ENCODE measurements at regions not wholly inside any gene's neighbourhood (a gene's known extent, or its start where the extent isn't known, plus 50 kb on each side); places are given as distances from the start of the nearest gene placed in this dataset.

DNA sequence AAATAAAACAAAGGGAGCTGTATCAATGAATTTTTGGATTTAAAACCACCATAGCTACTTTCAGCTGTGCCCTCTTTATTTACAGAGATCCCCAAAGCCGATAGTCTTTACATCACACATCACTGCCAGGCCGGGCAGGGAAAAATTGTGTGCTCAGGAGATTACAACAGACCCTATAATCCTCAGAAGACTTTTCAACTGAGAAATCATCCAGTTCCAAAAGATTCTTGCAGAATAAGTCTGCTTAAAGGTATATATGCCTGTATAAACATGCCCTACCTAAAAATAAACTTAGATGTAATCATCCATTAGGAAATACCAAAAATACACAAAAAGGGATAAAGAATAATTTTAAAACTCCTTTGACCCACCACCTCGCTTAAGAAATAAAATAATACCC is 70.1 kb upstream of the MAP1LC3B2 start:
- Histone ChIP-seq H3K36me3 (no peaks in the 10 kb centered on the region), H3K9me3 (peaks cover 0 to 6% of the 10 kb centered on the region in 2 donors), H3K4me3 (no peak overlapping the region), H3K27me3 (no peaks in the 10 kb centered on the region), H3K27ac (no peak overlapping the region), H3K4me1 (no peaks in the 10 kb centered on the region)
- intact Hi-C loops (cut with DNase I), result no loop called here
- ATAC-seq (no peak), DNase-seq (no peak)
- TF ChIP-seq, protein P1, sequence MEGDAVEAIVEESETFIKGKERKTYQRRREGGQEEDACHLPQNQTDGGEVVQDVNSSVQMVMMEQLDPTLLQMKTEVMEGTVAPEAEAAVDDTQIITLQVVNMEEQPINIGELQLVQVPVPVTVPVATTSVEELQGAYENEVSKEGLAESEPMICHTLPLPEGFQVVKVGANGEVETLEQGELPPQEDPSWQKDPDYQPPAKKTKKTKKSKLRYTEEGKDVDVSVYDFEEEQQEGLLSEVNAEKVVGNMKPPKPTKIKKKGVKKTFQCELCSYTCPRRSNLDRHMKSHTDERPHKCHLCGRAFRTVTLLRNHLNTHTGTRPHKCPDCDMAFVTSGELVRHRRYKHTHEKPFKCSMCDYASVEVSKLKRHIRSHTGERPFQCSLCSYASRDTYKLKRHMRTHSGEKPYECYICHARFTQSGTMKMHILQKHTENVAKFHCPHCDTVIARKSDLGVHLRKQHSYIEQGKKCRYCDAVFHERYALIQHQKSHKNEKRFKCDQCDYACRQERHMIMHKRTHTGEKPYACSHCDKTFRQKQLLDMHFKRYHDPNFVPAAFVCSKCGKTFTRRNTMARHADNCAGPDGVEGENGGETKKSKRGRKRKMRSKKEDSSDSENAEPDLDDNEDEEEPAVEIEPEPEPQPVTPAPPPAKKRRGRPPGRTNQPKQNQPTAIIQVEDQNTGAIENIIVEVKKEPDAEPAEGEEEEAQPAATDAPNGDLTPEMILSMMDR (IDR thresholded peaks at IDR 0.05), result no peak

DNA sequence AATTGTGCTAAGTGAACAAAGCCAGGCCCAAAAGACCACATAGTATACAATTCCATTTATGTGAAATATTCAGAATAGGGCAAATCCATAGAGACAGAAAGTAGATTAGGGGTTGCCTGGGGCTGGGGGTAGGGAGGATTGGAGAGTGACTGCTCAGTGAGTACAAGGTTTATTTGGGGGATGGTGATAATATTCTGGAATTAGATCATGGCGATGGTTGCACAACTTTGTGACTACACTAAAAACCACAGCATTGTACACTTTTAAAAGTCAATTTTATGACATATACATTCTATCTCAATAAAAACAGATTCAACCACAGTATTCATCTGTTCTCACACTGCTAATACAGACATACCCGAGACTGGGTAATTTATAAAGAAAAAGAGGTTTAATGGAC is 68.7 kb upstream of the MAP1LC3B2 start:
- no peak for ATAC-seq
- no peak overlapping the region for H3K27ac ChIP-seq
- intact Hi-C loops (cut with DNase I), result no loop called here
- DNase-seq, result no peak
- peaks cover 0 to 6% of the 10 kb centered on the region in 2 donors for H3K9me3 ChIP-seq
- no peaks in the 10 kb centered on the region for H3K27me3 ChIP-seq
- no peaks in the 10 kb centered on the region for H3K4me1 ChIP-seq
- H3K36me3 ChIP-seq, result no peaks in the 10 kb centered on the region
- TF ChIP-seq, protein P1 (IDR thresholded peaks at IDR 0.05), result no peak
- no peak overlapping the region for H3K4me3 ChIP-seq

DNA sequence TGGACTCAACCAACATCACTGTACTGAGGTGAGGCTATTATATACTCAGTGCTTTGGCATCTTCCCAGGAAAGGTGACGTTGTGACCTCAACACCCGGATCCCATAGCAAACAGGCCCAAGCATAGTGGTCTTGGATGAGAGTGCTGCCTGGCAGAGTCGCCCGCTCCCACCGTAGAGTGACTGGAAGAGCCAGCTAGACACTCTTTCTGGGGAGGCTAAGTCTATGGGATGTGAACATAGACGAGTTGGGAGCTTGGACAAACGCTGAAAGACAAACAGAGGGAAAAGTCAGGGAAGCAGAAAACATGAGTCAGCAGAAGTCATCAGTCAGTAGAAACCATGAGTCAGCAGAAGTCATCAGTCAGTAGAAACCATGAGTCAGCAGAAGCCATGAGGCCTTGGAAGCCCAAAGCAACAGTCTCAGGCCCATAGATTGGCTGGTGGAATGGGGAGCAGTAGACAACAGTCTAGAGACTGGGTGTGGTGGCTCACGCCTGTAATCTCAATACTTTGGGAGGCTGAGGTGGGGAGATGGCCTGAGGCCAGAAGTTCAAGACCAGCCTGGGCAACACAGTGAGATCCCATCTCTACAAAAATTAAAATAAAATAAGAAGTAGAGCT is 66.4 kb upstream of the MAP1LC3B2 start:
- Histone ChIP-seq H3K36me3 (no peaks in the 10 kb centered on the region), H3K4me3 (no peak overlapping the region), H3K27ac (no peak overlapping the region), H3K9me3 (peaks cover 0 to 6% of the 10 kb centered on the region in 2 donors), H3K27me3 (no peaks in the 10 kb centered on the region), H3K4me1 (no peaks in the 10 kb centered on the region)
- DNase-seq (no peak), ATAC-seq (no peak)
- intact Hi-C loops (cut with DNase I), result no loop called here
- TF ChIP-seq, protein P1 (IDR thresholded peaks at IDR 0.05), result no peak

DNA sequence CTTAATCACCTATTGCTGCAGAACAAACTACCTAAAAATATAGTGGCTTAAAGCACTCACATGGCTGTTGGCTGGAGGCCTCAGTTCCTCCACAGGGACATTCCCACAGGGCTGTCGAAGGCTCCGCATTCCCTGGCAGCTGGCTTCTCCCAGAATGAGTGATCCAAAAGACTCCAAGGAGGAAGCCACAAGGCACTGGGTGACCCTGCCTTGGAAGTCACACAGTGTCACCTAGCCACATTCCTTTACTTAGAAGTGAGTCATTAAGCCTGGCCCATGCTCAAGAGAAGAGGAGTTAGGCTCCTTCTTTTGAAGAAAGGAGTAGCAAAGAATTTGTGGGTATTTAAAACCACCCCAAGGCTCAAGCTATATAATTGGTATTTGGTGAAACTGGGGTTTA is 63.9 kb upstream of the MAP1LC3B2 start:
- peak; percentile 96 for ATAC-seq
- no peak overlapping the region for H3K4me3 ChIP-seq
- no peaks in the 10 kb centered on the region for H3K27me3 ChIP-seq
- H3K4me1 ChIP-seq, result no peaks in the 10 kb centered on the region
- TF ChIP-seq, protein P1 (IDR thresholded peaks at IDR 0.05), result no peak
- DNase-seq, result peak in 1 of 4 donors; percentile 59
- no peaks in the 10 kb centered on the region for H3K36me3 ChIP-seq
- intact Hi-C loops (cut with DNase I), result no loop called here
- no peaks in the 10 kb centered on the region for H3K9me3 ChIP-seq
- H3K27ac ChIP-seq, result no peak overlapping the region

DNA sequence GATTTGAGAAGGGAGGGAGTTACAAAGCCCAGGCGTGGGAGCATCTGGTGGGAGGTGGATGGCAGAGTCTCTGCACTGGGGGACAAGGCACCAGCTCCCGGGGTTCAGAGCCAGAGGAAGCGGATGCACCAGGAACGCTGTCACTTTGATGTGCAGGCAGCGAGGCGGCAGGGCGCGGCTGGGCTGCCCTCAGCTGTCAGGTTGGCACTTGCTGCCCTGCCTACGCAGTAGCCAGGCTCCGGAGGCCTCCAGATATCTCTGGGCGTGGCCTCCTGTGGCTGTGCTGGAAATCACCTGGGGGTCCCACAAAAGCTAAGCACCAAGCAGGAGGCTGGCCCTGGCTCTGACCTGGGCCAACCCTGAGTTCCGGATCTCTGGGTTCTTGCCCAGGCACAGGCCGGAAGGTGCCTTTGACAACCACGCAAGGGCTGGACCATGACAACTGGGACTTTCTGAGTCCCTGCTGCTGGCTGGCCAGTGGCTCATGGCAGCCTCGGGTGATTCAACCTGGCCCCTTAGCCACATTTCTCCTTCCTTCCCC is 62.1 kb upstream of the MAP1LC3B2 start:
- ATAC-seq, result no peak
- no peaks in the 10 kb centered on the region for H3K4me1 ChIP-seq
- H3K36me3 ChIP-seq, result no peaks in the 10 kb centered on the region
- no peaks in the 10 kb centered on the region for H3K9me3 ChIP-seq
- no peak for DNase-seq
- no peak overlapping the region for H3K4me3 ChIP-seq
- TF ChIP-seq, protein P1 (IDR thresholded peaks at IDR 0.05), result no peak
- intact Hi-C loops (cut with DNase I), result no loop called here
- no peaks in the 10 kb centered on the region for H3K27me3 ChIP-seq
- H3K27ac ChIP-seq, result no peak overlapping the region
